ENCODE measurements at regions not wholly inside any gene's neighbourhood (a gene's known extent, or its start where the extent isn't known, plus 50 kb on each side); places are given as distances from the start of the nearest gene placed in this dataset.

DNA sequence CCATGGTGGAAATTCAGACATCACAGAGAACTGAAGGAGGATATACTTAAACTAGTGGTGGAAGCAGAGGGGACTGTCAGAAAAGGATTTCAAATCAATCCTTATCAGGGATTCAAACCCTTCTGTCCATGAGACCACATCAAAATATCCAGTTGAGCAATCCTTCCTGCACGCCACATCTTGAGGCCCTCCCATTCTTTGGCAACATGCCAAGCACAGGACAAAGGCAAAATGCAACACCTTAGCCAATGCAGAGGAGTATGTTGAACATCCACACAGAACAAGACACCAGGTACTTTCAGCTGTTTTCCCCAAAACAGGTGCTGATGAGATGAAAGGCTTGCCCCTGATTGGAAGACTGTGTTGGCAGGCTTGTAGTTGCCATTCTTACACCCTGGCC is 81.8 kb upstream of the PLXNA2 start:
- Histone ChIP-seq H3K27ac (ENCODE audit: extremely low read depth, low read depth, low read length) (no peak overlapping the region), H3K9me3 (ENCODE audit: control insufficient read depth, insufficient read depth, low read depth, low read length) (no peaks in the 10 kb centered on the region), H3K4me1 (ENCODE audit: control insufficient read depth, insufficient read depth, low read length) (no peaks in the 10 kb centered on the region; the same call in 1 of the 2 replicates), H3K36me3 (ENCODE audit: control insufficient read depth in 2 of 2, insufficient read depth in 1 of 2, low read length in 2 of 2) (no peaks in the 10 kb centered on the region), H3K4me3 (ENCODE audit: low read depth, low read length) (no peak overlapping the region)
- CTCF ChIA-PET, result no interaction called here
- POLR2A ChIA-PET, result no interaction called here
- TF ChIP-seq ZNF585B (tag by site-specific recombination; IDR thresholded peaks at IDR 0.05) (no peak), EGR2 (tag by site-specific recombination; IDR thresholded peaks at IDR 0.05; ENCODE audit: low read depth) (no peak), ZNF544 (tag by site-specific recombination; IDR thresholded peaks at IDR 0.05) (peak; percentile 76; the same call in 1 of the 2 replicates), ZNF155 (tag by site-specific recombination; IDR thresholded peaks at IDR 0.05) (no peak), ZNF114 (tag by site-specific recombination; IDR thresholded peaks at IDR 0.05) (no peak), ZBTB21 (tag by site-specific recombination; IDR thresholded peaks at IDR 0.05) (no peak), ZNF16 (tag by site-specific recombination; IDR thresholded peaks at IDR 0.05; ENCODE audit: low read depth) (no peak), KLF9 (tag by site-specific recombination; IDR thresholded peaks at IDR 0.05; ENCODE audit: low read depth) (no peak), ZNF776 (tag by site-specific recombination; IDR thresholded peaks at IDR 0.05; ENCODE audit: borderline replicate concordance) (no peak), ZNF558 (tag by site-specific recombination; IDR thresholded peaks at IDR 0.05) (no peak), ZNF350 (tag by site-specific recombination; IDR thresholded peaks at IDR 0.05) (peak; percentile 82), ZNF514 (tag by site-specific recombination; IDR thresholded peaks at IDR 0.05) (no peak), ZNF112 (tag by site-specific recombination; IDR thresholded peaks at IDR 0.05) (0 out of 2 replicates have a peak, but pooled peaks have one; percentile 31), ZNF416 (tag by site-specific recombination; IDR thresholded peaks at IDR 0.05) (no peak), ZNF248 (tag by site-specific recombination; IDR thresholded peaks at IDR 0.05) (no peak), ZNF473 (tag by site-specific recombination; IDR thresholded peaks at IDR 0.05) (no peak), ZBTB1 (tag by site-specific recombination; IDR thresholded peaks at IDR 0.05) (no peak), ZNF274 (IDR thresholded peaks at IDR 0.05; ENCODE audit: low read length) (no peak), ZNF274 (tag by site-specific recombination; IDR thresholded peaks at IDR 0.05; ENCODE audit: borderline replicate concordance) (no peak), ZBTB20 (tag by site-specific recombination; IDR thresholded peaks at IDR 0.05) (no peak), ZNF221 (tag by site-specific recombination; IDR thresholded peaks at IDR 0.05; ENCODE audit: borderline replicate concordance) (no peak)
- TF ChIP-seq, protein P1, sequence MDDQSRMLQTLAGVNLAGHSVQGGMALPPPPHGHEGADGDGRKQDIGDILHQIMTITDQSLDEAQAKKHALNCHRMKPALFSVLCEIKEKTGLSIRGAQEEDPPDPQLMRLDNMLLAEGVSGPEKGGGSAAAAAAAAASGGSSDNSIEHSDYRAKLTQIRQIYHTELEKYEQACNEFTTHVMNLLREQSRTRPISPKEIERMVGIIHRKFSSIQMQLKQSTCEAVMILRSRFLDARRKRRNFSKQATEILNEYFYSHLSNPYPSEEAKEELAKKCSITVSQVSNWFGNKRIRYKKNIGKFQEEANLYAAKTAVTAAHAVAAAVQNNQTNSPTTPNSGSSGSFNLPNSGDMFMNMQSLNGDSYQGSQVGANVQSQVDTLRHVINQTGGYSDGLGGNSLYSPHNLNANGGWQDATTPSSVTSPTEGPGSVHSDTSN (CRISPR knock-in tag; IDR thresholded peaks at IDR 0.05), result no peak
- TF ChIP-seq, protein P2, sequence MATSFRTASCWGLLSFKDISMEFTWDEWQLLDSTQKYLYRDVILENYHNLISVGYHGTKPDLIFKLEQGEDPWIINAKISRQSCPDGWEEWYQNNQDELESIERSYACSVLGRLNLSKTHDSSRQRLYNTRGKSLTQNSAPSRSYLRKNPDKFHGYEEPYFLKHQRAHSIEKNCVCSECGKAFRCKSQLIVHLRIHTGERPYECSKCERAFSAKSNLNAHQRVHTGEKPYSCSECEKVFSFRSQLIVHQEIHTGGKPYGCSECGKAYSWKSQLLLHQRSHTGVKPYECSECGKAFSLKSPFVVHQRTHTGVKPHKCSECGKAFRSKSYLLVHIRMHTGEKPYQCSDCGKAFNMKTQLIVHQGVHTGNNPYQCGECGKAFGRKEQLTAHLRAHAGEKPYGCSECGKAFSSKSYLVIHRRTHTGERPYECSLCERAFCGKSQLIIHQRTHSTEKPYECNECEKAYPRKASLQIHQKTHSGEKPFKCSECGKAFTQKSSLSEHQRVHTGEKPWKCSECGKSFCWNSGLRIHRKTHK (tag by site-specific recombination; IDR thresholded peaks at IDR 0.05), result no peak
- TF ChIP-seq, protein P3, sequence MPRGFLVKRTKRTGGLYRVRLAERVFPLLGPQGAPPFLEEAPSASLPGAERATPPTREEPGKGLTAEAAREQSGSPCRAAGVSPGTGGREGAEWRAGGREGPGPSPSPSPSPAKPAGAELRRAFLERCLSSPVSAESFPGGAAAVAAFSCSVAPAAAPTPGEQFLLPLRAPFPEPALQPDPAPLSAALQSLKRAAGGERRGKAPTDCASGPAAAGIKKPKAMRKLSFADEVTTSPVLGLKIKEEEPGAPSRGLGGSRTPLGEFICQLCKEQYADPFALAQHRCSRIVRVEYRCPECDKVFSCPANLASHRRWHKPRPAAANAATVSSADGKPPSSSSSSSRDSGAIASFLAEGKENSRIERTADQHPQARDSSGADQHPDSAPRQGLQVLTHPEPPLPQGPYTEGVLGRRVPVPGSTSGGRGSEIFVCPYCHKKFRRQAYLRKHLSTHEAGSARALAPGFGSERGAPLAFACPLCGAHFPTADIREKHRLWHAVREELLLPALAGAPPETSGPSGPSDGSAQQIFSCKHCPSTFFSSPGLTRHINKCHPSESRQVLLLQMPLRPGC (tag by site-specific recombination; IDR thresholded peaks at IDR 0.05), result no peak
- TF ChIP-seq, protein P4, sequence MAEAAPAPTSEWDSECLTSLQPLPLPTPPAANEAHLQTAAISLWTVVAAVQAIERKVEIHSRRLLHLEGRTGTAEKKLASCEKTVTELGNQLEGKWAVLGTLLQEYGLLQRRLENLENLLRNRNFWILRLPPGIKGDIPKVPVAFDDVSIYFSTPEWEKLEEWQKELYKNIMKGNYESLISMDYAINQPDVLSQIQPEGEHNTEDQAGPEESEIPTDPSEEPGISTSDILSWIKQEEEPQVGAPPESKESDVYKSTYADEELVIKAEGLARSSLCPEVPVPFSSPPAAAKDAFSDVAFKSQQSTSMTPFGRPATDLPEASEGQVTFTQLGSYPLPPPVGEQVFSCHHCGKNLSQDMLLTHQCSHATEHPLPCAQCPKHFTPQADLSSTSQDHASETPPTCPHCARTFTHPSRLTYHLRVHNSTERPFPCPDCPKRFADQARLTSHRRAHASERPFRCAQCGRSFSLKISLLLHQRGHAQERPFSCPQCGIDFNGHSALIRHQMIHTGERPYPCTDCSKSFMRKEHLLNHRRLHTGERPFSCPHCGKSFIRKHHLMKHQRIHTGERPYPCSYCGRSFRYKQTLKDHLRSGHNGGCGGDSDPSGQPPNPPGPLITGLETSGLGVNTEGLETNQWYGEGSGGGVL (tag by site-specific recombination; IDR thresholded peaks at IDR 0.05), result no peak
- TF ChIP-seq, protein P5, sequence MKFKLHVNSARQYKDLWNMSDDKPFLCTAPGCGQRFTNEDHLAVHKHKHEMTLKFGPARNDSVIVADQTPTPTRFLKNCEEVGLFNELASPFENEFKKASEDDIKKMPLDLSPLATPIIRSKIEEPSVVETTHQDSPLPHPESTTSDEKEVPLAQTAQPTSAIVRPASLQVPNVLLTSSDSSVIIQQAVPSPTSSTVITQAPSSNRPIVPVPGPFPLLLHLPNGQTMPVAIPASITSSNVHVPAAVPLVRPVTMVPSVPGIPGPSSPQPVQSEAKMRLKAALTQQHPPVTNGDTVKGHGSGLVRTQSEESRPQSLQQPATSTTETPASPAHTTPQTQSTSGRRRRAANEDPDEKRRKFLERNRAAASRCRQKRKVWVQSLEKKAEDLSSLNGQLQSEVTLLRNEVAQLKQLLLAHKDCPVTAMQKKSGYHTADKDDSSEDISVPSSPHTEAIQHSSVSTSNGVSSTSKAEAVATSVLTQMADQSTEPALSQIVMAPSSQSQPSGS (tag by site-specific recombination; IDR thresholded peaks at IDR 0.05; ENCODE audit: low read depth), result no peak
- TF ChIP-seq, protein P6, sequence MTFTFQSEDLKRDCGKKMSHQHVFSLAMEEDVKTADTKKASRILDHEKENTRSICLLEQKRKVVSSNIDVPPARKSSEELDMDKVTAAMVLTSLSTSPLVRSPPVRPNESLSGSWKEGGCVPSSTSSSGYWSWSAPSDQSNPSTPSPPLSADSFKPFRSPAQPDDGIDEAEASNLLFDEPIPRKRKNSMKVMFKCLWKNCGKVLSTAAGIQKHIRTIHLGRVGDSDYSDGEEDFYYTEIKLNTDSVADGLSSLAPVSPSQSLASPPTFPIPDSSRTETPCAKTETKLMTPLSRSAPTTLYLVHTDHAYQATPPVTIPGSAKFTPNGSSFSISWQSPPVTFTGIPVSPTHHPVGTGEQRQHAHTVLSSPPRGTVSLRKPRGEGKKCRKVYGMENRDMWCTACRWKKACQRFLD (tag by site-specific recombination; IDR thresholded peaks at IDR 0.05), result no peak
- TF ChIP-seq, protein P7, sequence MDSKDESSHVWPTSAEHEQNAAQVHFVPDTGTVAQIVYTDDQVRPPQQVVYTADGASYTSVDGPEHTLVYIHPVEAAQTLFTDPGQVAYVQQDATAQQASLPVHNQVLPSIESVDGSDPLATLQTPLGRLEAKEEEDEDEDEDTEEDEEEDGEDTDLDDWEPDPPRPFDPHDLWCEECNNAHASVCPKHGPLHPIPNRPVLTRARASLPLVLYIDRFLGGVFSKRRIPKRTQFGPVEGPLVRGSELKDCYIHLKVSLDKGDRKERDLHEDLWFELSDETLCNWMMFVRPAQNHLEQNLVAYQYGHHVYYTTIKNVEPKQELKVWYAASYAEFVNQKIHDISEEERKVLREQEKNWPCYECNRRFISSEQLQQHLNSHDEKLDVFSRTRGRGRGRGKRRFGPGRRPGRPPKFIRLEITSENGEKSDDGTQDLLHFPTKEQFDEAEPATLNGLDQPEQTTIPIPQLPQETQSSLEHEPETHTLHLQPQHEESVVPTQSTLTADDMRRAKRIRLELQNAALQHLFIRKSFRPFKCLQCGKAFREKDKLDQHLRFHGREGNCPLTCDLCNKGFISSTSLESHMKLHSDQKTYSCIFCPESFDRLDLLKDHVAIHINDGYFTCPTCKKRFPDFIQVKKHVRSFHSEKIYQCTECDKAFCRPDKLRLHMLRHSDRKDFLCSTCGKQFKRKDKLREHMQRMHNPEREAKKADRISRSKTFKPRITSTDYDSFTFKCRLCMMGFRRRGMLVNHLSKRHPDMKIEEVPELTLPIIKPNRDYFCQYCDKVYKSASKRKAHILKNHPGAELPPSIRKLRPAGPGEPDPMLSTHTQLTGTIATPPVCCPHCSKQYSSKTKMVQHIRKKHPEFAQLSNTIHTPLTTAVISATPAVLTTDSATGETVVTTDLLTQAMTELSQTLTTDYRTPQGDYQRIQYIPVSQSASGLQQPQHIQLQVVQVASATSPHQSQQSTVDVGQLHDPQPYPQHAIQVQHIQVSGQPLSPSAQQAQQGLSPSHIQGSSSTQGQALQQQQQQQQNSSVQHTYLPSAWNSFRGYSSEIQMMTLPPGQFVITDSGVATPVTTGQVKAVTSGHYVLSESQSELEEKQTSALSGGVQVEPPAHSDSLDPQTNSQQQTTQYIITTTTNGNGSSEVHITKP (tag by site-specific recombination; IDR thresholded peaks at IDR 0.05), result no peak
